ENCODE measurements at regions not wholly inside any gene's neighbourhood (a gene's known extent, or its start where the extent isn't known, plus 50 kb on each side); places are given as distances from the start of the nearest gene placed in this dataset.

DNA sequence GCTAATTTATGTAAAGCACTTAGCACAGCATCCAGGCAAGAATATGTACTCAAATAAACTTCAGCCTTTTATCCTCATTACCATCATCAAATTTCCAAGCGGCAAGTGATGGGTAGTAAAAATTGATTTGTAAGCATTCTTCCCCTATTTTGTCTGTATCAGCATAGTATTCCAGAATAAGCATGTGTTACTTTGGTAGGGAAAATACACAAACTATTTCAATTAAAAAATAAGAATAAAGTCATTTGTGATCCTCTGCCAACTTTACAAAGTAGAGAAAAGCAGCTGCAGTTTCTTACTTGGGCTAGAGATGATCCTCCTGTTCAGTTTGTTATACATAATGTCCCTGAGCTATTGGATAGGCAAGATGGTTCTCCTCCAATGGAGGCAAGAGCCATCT, 493.2 kb downstream of the ZEB2 start:
- no peak for TF ChIP-seq EZH2 (IDR thresholded peaks at IDR 0.05; ENCODE audit: borderline replicate concordance, insufficient read depth, low read depth, low read length, poor library complexity, severe bottlenecking)
- TF ChIP-seq, protein P1, sequence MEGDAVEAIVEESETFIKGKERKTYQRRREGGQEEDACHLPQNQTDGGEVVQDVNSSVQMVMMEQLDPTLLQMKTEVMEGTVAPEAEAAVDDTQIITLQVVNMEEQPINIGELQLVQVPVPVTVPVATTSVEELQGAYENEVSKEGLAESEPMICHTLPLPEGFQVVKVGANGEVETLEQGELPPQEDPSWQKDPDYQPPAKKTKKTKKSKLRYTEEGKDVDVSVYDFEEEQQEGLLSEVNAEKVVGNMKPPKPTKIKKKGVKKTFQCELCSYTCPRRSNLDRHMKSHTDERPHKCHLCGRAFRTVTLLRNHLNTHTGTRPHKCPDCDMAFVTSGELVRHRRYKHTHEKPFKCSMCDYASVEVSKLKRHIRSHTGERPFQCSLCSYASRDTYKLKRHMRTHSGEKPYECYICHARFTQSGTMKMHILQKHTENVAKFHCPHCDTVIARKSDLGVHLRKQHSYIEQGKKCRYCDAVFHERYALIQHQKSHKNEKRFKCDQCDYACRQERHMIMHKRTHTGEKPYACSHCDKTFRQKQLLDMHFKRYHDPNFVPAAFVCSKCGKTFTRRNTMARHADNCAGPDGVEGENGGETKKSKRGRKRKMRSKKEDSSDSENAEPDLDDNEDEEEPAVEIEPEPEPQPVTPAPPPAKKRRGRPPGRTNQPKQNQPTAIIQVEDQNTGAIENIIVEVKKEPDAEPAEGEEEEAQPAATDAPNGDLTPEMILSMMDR (IDR thresholded peaks at IDR 0.05) = no peak
- POLR2A ChIA-PET = no interaction called here
- no peaks in the 10 kb centered on the region for H3K4me1 ChIP-seq (ENCODE audit: control insufficient read depth in 2 of 2, insufficient read depth in 2 of 2, low read length in 2 of 2)

DNA sequence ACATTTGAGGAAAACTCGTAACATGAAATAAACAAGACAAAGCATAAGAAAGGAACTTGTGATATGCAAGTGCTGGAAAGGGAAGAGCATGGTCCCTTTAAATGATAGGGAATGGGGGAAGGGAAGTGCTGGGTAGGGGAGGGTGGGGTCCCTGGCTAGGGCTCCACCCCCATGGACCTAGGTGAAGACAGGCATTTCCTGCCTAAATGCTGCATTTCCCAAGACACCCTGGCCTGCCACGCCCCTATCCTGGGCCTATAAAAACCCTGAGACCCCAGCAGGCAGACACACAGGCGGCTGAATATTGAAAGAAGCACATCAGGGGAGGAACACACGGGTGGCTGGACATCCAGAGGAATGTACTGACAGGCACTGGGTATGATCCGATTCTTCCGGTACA, 499.9 kb downstream of the ZEB2 start:
- Histone ChIP-seq H3K27ac (ENCODE audit: low read length in 2 of 2) (no peak overlapping the region), H2AFZ (ENCODE audit: insufficient read depth, low read depth, low read length, poor library complexity, severe bottlenecking) (no peak overlapping the region), H3K79me2 (ENCODE audit: control insufficient read depth, insufficient read depth, low read length) (no peaks in the 10 kb centered on the region), H3K36me3 (replicated peaks in 1 of 2; ENCODE audit: control extremely low read depth in 1 of 2, control insufficient read depth in 1 of 2, extremely low read depth in 1 of 2, insufficient read depth in 2 of 2, low read length in 1 of 2) (no peaks in the 10 kb centered on the region), H3K4me1 (ENCODE audit: control insufficient read depth in 2 of 2, insufficient read depth in 2 of 2, low read length in 2 of 2) (no peaks in the 10 kb centered on the region), H3K9ac (ENCODE audit: low read length) (no peak overlapping the region), H3K27me3 (replicated peaks in 1 of 4; ENCODE audit: control extremely low read depth in 1 of 4, control insufficient read depth in 3 of 4, insufficient read depth in 4 of 4, low read length in 3 of 4) (no peaks in the 10 kb centered on the region), H3K9me3 (ENCODE audit: control extremely low read depth in 1 of 3, control insufficient read depth in 2 of 3, insufficient read depth in 1 of 3, low read length in 2 of 3) (peaks cover 0 to 6% (median 0%) of the 10 kb centered on the region in 3 donors), H4K20me1 (ENCODE audit: control insufficient read depth, insufficient read depth, low read length, poor library complexity, severe bottlenecking) (no peaks in the 10 kb centered on the region), H3K4me3 (ENCODE audit: control extremely low read depth in 1 of 5, extremely low read depth in 1 of 5, insufficient read depth in 1 of 5, low read depth in 2 of 5, low read length in 4 of 5) (no peak overlapping the region), H3K4me2 (replicated peaks; ENCODE audit: low read depth, low read length, poor library complexity, severe bottlenecking) (no peak overlapping the region)
- intact Hi-C loops (cut with micrococcal nuclease) = no loop called here
- H3K9me3 Mint-ChIP-seq (ENCODE audit: insufficient read depth) = peaks cover 2% of the 10 kb centered on the region
- 100% methylated on average over 6 of the region's 6 CpGs for WGBS (ENCODE audit: insufficient coverage)
- H3K4me3 Mint-ChIP-seq = no peak overlapping the region
- DNase-seq (no peak), ATAC-seq (ENCODE audit: low read depth) (no peak)
- H3K4me1 Mint-ChIP-seq = peaks cover 6% of the 10 kb centered on the region
- no peaks in the 10 kb centered on the region for H3K27me3 Mint-ChIP-seq
- H3K27ac Mint-ChIP-seq = no peak overlapping the region
- TF ChIP-seq, protein P1 (IDR thresholded peaks at IDR 0.05) = no peak
- no peak for TF ChIP-seq EZH2 (IDR thresholded peaks at IDR 0.05; ENCODE audit: borderline replicate concordance, insufficient read depth, low read depth, low read length, poor library complexity, severe bottlenecking)
- POLR2A ChIA-PET = no interaction called here
- CTCF ChIA-PET = no interaction called here

More for the DNA sequence above, 493.2 kb downstream of the ZEB2 start:
- Histone ChIP-seq H3K9ac (ENCODE audit: low read length) (no peak overlapping the region), H4K20me1 (ENCODE audit: control insufficient read depth, insufficient read depth, low read length, poor library complexity, severe bottlenecking) (no peaks in the 10 kb centered on the region), H3K9me3 (ENCODE audit: control extremely low read depth in 1 of 3, control insufficient read depth in 2 of 3, insufficient read depth in 1 of 3, low read length in 2 of 3) (peaks cover 0 to 6% (median 0%) of the 10 kb centered on the region in 3 donors), H3K27me3 (replicated peaks in 1 of 4; ENCODE audit: control extremely low read depth in 1 of 4, control insufficient read depth in 3 of 4, insufficient read depth in 4 of 4, low read length in 3 of 4) (no peaks in the 10 kb centered on the region), H3K4me3 (ENCODE audit: control extremely low read depth in 1 of 5, extremely low read depth in 1 of 5, insufficient read depth in 1 of 5, low read depth in 2 of 5, low read length in 4 of 5) (no peak overlapping the region), H3K4me2 (replicated peaks; ENCODE audit: low read depth, low read length, poor library complexity, severe bottlenecking) (no peak overlapping the region), H3K36me3 (replicated peaks in 1 of 2; ENCODE audit: control extremely low read depth in 1 of 2, control insufficient read depth in 1 of 2, extremely low read depth in 1 of 2, insufficient read depth in 2 of 2, low read length in 1 of 2) (peaks cover 0 to 2% of the 10 kb centered on the region in 2 experiments), H2AFZ (ENCODE audit: insufficient read depth, low read depth, low read length, poor library complexity, severe bottlenecking) (no peak overlapping the region), H3K27ac (ENCODE audit: low read length in 2 of 2) (no peak overlapping the region), H3K79me2 (ENCODE audit: control insufficient read depth, insufficient read depth, low read length) (no peaks in the 10 kb centered on the region)
- H3K4me3 Mint-ChIP-seq = no peak overlapping the region
- no peak overlapping the region for H3K27ac Mint-ChIP-seq
- DNase-seq = no peak
- H3K27me3 Mint-ChIP-seq = no peaks in the 10 kb centered on the region
- intact Hi-C loops (cut with micrococcal nuclease) = no loop called here
- no peaks in the 10 kb centered on the region for H3K4me1 Mint-ChIP-seq
- CTCF ChIA-PET = no interaction called here
- no peak for ATAC-seq (ENCODE audit: low read depth)
- WGBS (ENCODE audit: insufficient coverage) = no CpG with 5 or more reads among the region's 1 CpG
- peaks cover 2% of the 10 kb centered on the region for H3K9me3 Mint-ChIP-seq (ENCODE audit: insufficient read depth)
